ENCODE measurements at regions not wholly inside any gene's neighbourhood (a gene's known extent, or its start where the extent isn't known, plus 50 kb on each side); places are given as distances from the start of the nearest gene placed in this dataset.

- no peak for TF ChIP-seq MYC (IDR thresholded peaks at IDR 0.05; ENCODE audit: low read depth, low read length)
- no peak for TF ChIP-seq POLR2A (IDR thresholded peaks at IDR 0.05; ENCODE audit: extremely low read depth, insufficient read length)
- TF ChIP-seq CTCF (IDR thresholded peaks at IDR 0.05; ENCODE audit: low read depth, low read length), result no peak
- TF ChIP-seq MAX (IDR thresholded peaks at IDR 0.05; ENCODE audit: low read depth, low read length), result no peak
- H3K4me3 ChIP-seq (ENCODE audit: low read depth, low read length), result no peak overlapping the region
- DNase-seq (ENCODE audit: low read depth), result no peak
Observed at GRCh38 chr6:113405326-113406047, 451.7 kb upstream of the MARCKS start.

- TF ChIP-seq MYC (IDR thresholded peaks at IDR 0.05; ENCODE audit: low read depth, low read length) (no peak), CTCF (IDR thresholded peaks at IDR 0.05; ENCODE audit: low read depth, low read length) (no peak), POLR2A (IDR thresholded peaks at IDR 0.05; ENCODE audit: extremely low read depth, insufficient read length) (no peak), MAX (IDR thresholded peaks at IDR 0.05; ENCODE audit: low read depth, low read length) (no peak)
- no peak for DNase-seq (ENCODE audit: low read depth)
- H3K4me3 ChIP-seq (ENCODE audit: low read depth, low read length), result no peak overlapping the region
Observed at GRCh38 chr6:113406048-113406695, 451.0 kb upstream of the MARCKS start.

GRCh38 chr6:113411011-113411410 is 446.1 kb upstream of the MARCKS start:
- TF ChIP-seq MYC (IDR thresholded peaks at IDR 0.05; ENCODE audit: low read depth, low read length) (no peak), CTCF (IDR thresholded peaks at IDR 0.05; ENCODE audit: low read depth, low read length) (no peak), MAX (IDR thresholded peaks at IDR 0.05; ENCODE audit: low read depth, low read length) (no peak)
- H3K4me3 ChIP-seq (ENCODE audit: low read depth, low read length), result no peak overlapping the region
- peak; percentile 17 for DNase-seq (ENCODE audit: low read depth)

GRCh38 chr6:113412589-113413357 is 444.4 kb upstream of the MARCKS start:
- TF ChIP-seq MAX (IDR thresholded peaks at IDR 0.05; ENCODE audit: low read depth, low read length) (no peak), CTCF (IDR thresholded peaks at IDR 0.05; ENCODE audit: low read depth, low read length) (no peak)
- no peak for DNase-seq (ENCODE audit: low read depth)
- H3K4me3 ChIP-seq (ENCODE audit: low read depth, low read length), result no peak overlapping the region

- TF ChIP-seq MYC (IDR thresholded peaks at IDR 0.05; ENCODE audit: low read depth, low read length), result no peak
- no peak for DNase-seq (ENCODE audit: low read depth)
- H3K4me3 ChIP-seq (ENCODE audit: low read depth, low read length), result no peak overlapping the region
Observed at GRCh38 chr6:113414511-113414910, 442.6 kb upstream of the MARCKS start.

- DNase-seq (ENCODE audit: low read depth), result no peak
- no peak for TF ChIP-seq MAX (IDR thresholded peaks at IDR 0.05; ENCODE audit: low read depth, low read length)
- no peak for TF ChIP-seq CTCF (IDR thresholded peaks at IDR 0.05; ENCODE audit: low read depth, low read length)
- no peak for TF ChIP-seq MYC (IDR thresholded peaks at IDR 0.05; ENCODE audit: low read depth, low read length)
- TF ChIP-seq POLR2A (IDR thresholded peaks at IDR 0.05; ENCODE audit: extremely low read depth, insufficient read length), result no peak
- no peak overlapping the region for H3K4me3 ChIP-seq (ENCODE audit: low read depth, low read length)
Observed at GRCh38 chr6:113416170-113416569, 441.0 kb upstream of the MARCKS start.

All from NB4 (cell line).